GM23338 (cell line): ENCODE measurements at regions not wholly inside any gene's neighbourhood (a gene's known extent, or its start where the extent isn't known, plus 50 kb on each side); places are given as distances from the start of the nearest gene placed in this dataset.

Experiments
- ATAC-seq: fragments of 200-7000 bp; cut with Tn5 transposase; 3 replicates; pipeline ENCODE4 v1.9.1; 2020
- DNase-seq: peaks from one replicate; pipeline ENCODE4 v3.0.0-alpha.2; 2015; ENCODE audit warnings: low spot score
- H2AFZ ChIP-seq: fragments of 200-600 bp; sonication (generic); 2 replicates; pipeline ENCODE4 v1.8.0; 2016; ENCODE audit warnings: antibody characterized with exemption, mild to moderate bottlenecking, moderate library complexity
- H3F3A ChIP-seq: fragments of 200-600 bp; sonication (generic); replicated peaks from 2 replicates; pipeline ENCODE4 v1.8.0; 2017; ENCODE audit warnings: antibody characterized with exemption, mixed run types, low read depth
- H3K27ac ChIP-seq: fragments of 200-600 bp; sonication (generic); 2 replicates; pipeline ENCODE4 v1.6.1; 2016; ENCODE audit warnings: low read depth
- H3K27me3 ChIP-seq: fragments of 200-600 bp; sonication (generic); 2 replicates; pipeline ENCODE4 v1.8.0; 2016; ENCODE audit warnings: mild to moderate bottlenecking, mixed run types, moderate library complexity; ENCODE audit not compliant: insufficient read depth
- H3K36me3 ChIP-seq: fragments of 200-600 bp; sonication (generic); 2 replicates; pipeline ENCODE4 v1.8.0; 2016; ENCODE audit warnings: mild to moderate bottlenecking; ENCODE audit not compliant: insufficient read depth
- H3K4me1 ChIP-seq: fragments of 200-600 bp; sonication (generic); 2 replicates; pipeline ENCODE4 v1.8.0; 2016; ENCODE audit warnings: mild to moderate bottlenecking, moderate library complexity; ENCODE audit not compliant: insufficient read depth
- H3K4me2 ChIP-seq: fragments of 200-600 bp; sonication (generic); 2 replicates; pipeline ENCODE4 v1.7.1; 2017; ENCODE audit warnings: mixed run types
- H3K4me3 ChIP-seq: fragments of 200-600 bp; sonication (generic); 2 replicates; pipeline ENCODE4 v1.6.1; 2016; ENCODE audit warnings: mixed run types
- H3K79me2 ChIP-seq: fragments of 200-600 bp; sonication (generic); replicated peaks from 2 replicates; pipeline ENCODE4 v1.8.0; 2017; ENCODE audit warnings: mild to moderate bottlenecking; ENCODE audit not compliant: insufficient read depth
- H3K9me2 ChIP-seq: fragments of 200-600 bp; sonication (generic); 2 replicates; pipeline ENCODE4 v1.8.0; 2017; ENCODE audit not compliant: insufficient read depth
- H4K20me1 ChIP-seq: fragments of 200-600 bp; sonication (generic); replicated peaks from 2 replicates; pipeline ENCODE4 v1.8.0; 2017; ENCODE audit warnings: mild to moderate bottlenecking; ENCODE audit not compliant: insufficient read depth
- H3K27ac Mint-ChIP-seq: 2 replicates; pipeline ENCODE4 v1.8.0; 2020; ENCODE audit warnings: inconsistent platforms, mild to moderate bottlenecking, moderate library complexity, mixed read lengths
- H3K27me3 Mint-ChIP-seq: 3 replicates; pipeline ENCODE4 v1.8.0; 2022; ENCODE audit warnings: low read depth, mild to moderate bottlenecking, moderate library complexity, mixed read lengths, inconsistent platforms; ENCODE audit not compliant: insufficient read depth, poor library complexity
- H3K36me3 Mint-ChIP-seq: 3 replicates; pipeline ENCODE4 v1.8.0; 2021; ENCODE audit warnings: low read depth, mild to moderate bottlenecking, inconsistent platforms, moderate library complexity, mixed read lengths
- H3K4me1 Mint-ChIP-seq: 3 replicates; pipeline ENCODE4 v1.8.0; 2020; ENCODE audit warnings: mild to moderate bottlenecking, inconsistent platforms, mixed read lengths
- H3K4me3 Mint-ChIP-seq: 3 replicates; pipeline ENCODE4 v1.8.0; 2021; ENCODE audit warnings: moderate library complexity, mild to moderate bottlenecking, inconsistent platforms, mixed read lengths
- H3K9me3 Mint-ChIP-seq: 3 replicates; pipeline ENCODE4 v1.8.0; 2020; ENCODE audit warnings: moderate library complexity, mild to moderate bottlenecking, inconsistent platforms, mixed read lengths
- CREB1 ChIP-seq: fragments of 250-450 bp; sonication (Bioruptor Pico); IDR thresholded peaks from 2 replicates; pipeline ENCODE4 v1.5.0; 2020; ENCODE audit warnings: low read depth, mild to moderate bottlenecking, moderate library complexity
- CTCF ChIP-seq, 2 experiments: fragments of 200-600 bp in 1 of 2; sonication (generic) in 1 of 2; conservative IDR thresholded peaks; 2 replicates each; pipeline versions ENCODE4 v1.5.1 to v1.6.1; 2016 to 2017; ENCODE audit warnings: antibody characterized with exemption in 2 of 2, low read depth in 2 of 2, mild to moderate bottlenecking in 2 of 2, moderate library complexity in 1 of 2
- ETS1 ChIP-seq: IDR thresholded peaks from 2 replicates; pipeline ENCODE4 v1.6.1; 2016; ENCODE audit warnings: antibody characterized with exemption
- EZH2 ChIP-seq: fragments of 200-600 bp; sonication (generic); IDR thresholded peaks from one replicate; pipeline ENCODE4 v1.8.0; 2017; ENCODE audit warnings: antibody characterized with exemption, mild to moderate bottlenecking, low read depth; ENCODE audit not compliant: unreplicated experiment
- EZH2phosphoT487 ChIP-seq: fragments of 200-600 bp; sonication (generic); IDR thresholded peaks from one replicate; pipeline ENCODE4 v1.8.1; 2018; ENCODE audit warnings: antibody characterized with exemption; ENCODE audit not compliant: unreplicated experiment
- JUNB ChIP-seq: IDR thresholded peaks from one replicate; pipeline ENCODE4 v1.6.1; 2016; ENCODE audit warnings: antibody characterized with exemption; ENCODE audit not compliant: unreplicated experiment
- NANOG ChIP-seq: IDR thresholded peaks from 2 replicates; pipeline ENCODE4 v1.6.1; 2016; ENCODE audit warnings: antibody characterized with exemption, borderline replicate concordance
- POLR2AphosphoS5 ChIP-seq: IDR thresholded peaks from 2 replicates; pipeline ENCODE4 v1.6.1; 2016; ENCODE audit warnings: antibody characterized with exemption, low read depth
- REST ChIP-seq: IDR thresholded peaks from one replicate; pipeline ENCODE4 v1.6.1; 2018; ENCODE audit warnings: antibody characterized with exemption; ENCODE audit not compliant: unreplicated experiment
- STAT1 ChIP-seq: IDR thresholded peaks from one replicate; pipeline ENCODE4 v1.6.1; 2016; ENCODE audit warnings: antibody characterized with exemption; ENCODE audit not compliant: unreplicated experiment
- ZNF114 ChIP-seq: fragments of 250-450 bp; sonication (Bioruptor Pico); IDR thresholded peaks from 2 replicates; pipeline ENCODE4 v1.5.0; 2020; ENCODE audit warnings: mild to moderate bottlenecking, moderate library complexity
- ZNF331 ChIP-seq: fragments of 250-450 bp; sonication (Bioruptor Pico); IDR thresholded peaks from 2 replicates; pipeline ENCODE4 v1.5.0; 2020; ENCODE audit warnings: low read depth, mild to moderate bottlenecking, moderate library complexity
- ZNF462 ChIP-seq: fragments of 250-450 bp; sonication (Bioruptor Pico); IDR thresholded peaks from 2 replicates; pipeline ENCODE4 v1.5.0; 2020; ENCODE audit warnings: mild to moderate bottlenecking, moderate library complexity

GRCh38 chr4:100848841-100849240, 331.0 kb upstream of the EMCN start:
- Histone ChIP-seq H3K36me3 (no peaks in the 10 kb centered on the region), H3F3A (no peaks in the 10 kb centered on the region), H4K20me1 (no peaks in the 10 kb centered on the region), H2AFZ (0 out of 2 replicates have a peak overlapping the region, but pooled peaks have one; percentile 30), H3K27me3 (no peaks in the 10 kb centered on the region), H3K4me2 (no peak overlapping the region), H3K4me3 (no peak overlapping the region), H3K9me2 (0 out of 2 replicates have a peak, but pooled peaks cover 2% of the 10 kb centered on the region), H3K27ac (no peak overlapping the region), H3K4me1 (0 out of 2 replicates have a peak, but pooled peaks cover 5% of the 10 kb centered on the region), H3K79me2 (no peaks in the 10 kb centered on the region)
- H3K4me1 Mint-ChIP-seq = peaks cover 6% of the 10 kb centered on the region; the same call in 2 of the 3 replicates
- no peaks in the 10 kb centered on the region for H3K36me3 Mint-ChIP-seq
- no peak for TF ChIP-seq CREB1
- TF ChIP-seq STAT1 = no peak
- no peak for TF ChIP-seq JUNB
- TF ChIP-seq ZNF331 = no peak
- no peak for TF ChIP-seq REST
- TF ChIP-seq CTCF (conservative IDR thresholded peaks at IDR 0.05; ENCODE audit: low read depth in 2 of 2) = peak; percentile 42 to 63
- TF ChIP-seq ETS1 = no peak
- TF ChIP-seq ZNF114 = no peak
- TF ChIP-seq EZH2phosphoT487 = no peak
- TF ChIP-seq NANOG = no peak
- no peak for TF ChIP-seq POLR2AphosphoS5
- TF ChIP-seq EZH2 = no peak
- peak; percentile 25; the same call in 1 of the 2 replicates for TF ChIP-seq ZNF462
- no peak overlapping the region for H3K4me3 Mint-ChIP-seq
- peak; percentile 93 for ATAC-seq
- peak; percentile 48 for DNase-seq
- no peaks in the 10 kb centered on the region for H3K27me3 Mint-ChIP-seq
- H3K27ac Mint-ChIP-seq = no peak overlapping the region
- H3K9me3 Mint-ChIP-seq = no peaks in the 10 kb centered on the region
